ENCODE measurements at regions not wholly inside any gene's neighbourhood (a gene's known extent, or its start where the extent isn't known, plus 50 kb on each side); places are given as distances from the start of the nearest gene placed in this dataset.

DNA sequence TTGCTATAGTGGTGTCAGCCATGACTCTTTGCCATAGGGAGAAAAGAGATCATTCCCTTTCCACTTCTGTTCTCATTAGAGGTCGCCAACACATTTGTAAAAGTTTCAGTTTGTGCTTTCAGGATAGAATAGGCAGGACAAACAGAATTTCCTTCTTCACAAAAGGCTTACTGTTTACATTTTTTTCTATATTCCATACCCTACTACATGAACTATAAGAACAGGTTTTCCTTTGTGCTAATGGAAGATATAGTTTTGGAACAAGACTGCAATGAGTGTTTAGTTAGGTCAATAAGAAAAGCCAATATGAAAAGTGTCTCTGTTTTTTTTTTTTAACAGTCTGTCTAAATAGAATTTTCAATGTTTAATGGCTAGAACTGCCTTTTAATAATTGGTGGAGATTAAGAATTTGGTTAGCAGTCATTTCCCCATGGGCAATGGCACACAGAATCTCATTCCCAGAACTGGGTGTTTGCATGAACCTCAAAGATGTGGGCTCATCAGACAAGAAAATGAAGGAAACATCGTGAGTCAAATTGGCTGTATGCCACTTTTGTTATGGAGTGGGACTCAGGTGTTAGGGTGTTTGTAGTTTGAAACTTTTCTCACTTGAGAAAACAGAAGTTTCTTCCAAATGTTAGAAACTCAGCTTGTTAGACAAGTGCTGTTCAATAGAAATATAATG is 75.2 kb upstream of the PRLR start (continued):
- TF ChIP-seq CBX5 (IDR thresholded peaks at IDR 0.05; ENCODE audit: low read depth, low read length): no peak
- no peak for TF ChIP-seq USF2 (IDR thresholded peaks at IDR 0.05; ENCODE audit: low read length)

All from H1 (cell line).